ENCODE measurements at regions not wholly inside any gene's neighbourhood (a gene's known extent, or its start where the extent isn't known, plus 50 kb on each side); places are given as distances from the start of the nearest gene placed in this dataset.
"Not testable (repeated sequence)": the region's sequence is repeated elsewhere in the genome, so short reads cannot be mapped to it uniquely, and the experiment has no call there.

GRCh38 chr12:126953365-126953889 lies 1313.5 kb upstream of the TMEM132C start:
- no peak for DNase-seq (ENCODE audit: low read depth in 3 of 3, low spot score in 2 of 3)

GRCh38 chr12:126960221-126960620 lies 1306.7 kb upstream of the TMEM132C start:
- DNase-seq (ENCODE audit: low read depth in 3 of 3, low spot score in 2 of 3): no peak

GRCh38 chr12:126960709-126961108 lies 1306.3 kb upstream of the TMEM132C start:
- DNase-seq (ENCODE audit: low read depth in 3 of 3, low spot score in 2 of 3): no peak

- no peak for DNase-seq (ENCODE audit: low read depth in 3 of 3, low spot score in 2 of 3)
These were observed 1303.1 kb upstream of the TMEM132C start for GRCh38 chr12:126963825-126964224.

- no peak for DNase-seq (ENCODE audit: low read depth in 3 of 3, low spot score in 2 of 3)
These were observed 1300.5 kb upstream of the TMEM132C start for GRCh38 chr12:126966498-126966897.

- DNase-seq (ENCODE audit: low read depth in 3 of 3, low spot score in 2 of 3): no peak
These were observed 1299.8 kb upstream of the TMEM132C start for GRCh38 chr12:126967152-126967551.

- DNase-seq (ENCODE audit: low read depth in 3 of 3, low spot score in 2 of 3): no peak
These were observed 1292.2 kb upstream of the TMEM132C start for GRCh38 chr12:126974779-126975178.

GRCh38 chr12:126976579-126976978 lies 1290.4 kb upstream of the TMEM132C start:
- no peak for DNase-seq (ENCODE audit: low read depth in 3 of 3, low spot score in 2 of 3)

- not testable (repeated sequence) for DNase-seq (ENCODE audit: low read depth in 3 of 3, low spot score in 2 of 3)
These were observed 1287.4 kb upstream of the TMEM132C start for GRCh38 chr12:126979564-126979963.

GRCh38 chr12:126982707-126983106 lies 1284.3 kb upstream of the TMEM132C start:
- no peak for DNase-seq (ENCODE audit: low read depth in 3 of 3, low spot score in 2 of 3)

- not testable (repeated sequence) for DNase-seq (ENCODE audit: low read depth in 3 of 3, low spot score in 2 of 3)
These were observed 1283.2 kb upstream of the TMEM132C start for GRCh38 chr12:126983735-126984134.

GRCh38 chr12:126985663-126986062 lies 1281.3 kb upstream of the TMEM132C start:
- DNase-seq (ENCODE audit: low read depth in 3 of 3, low spot score in 2 of 3): not testable (repeated sequence)

GRCh38 chr12:126989532-126989931 lies 1277.4 kb upstream of the TMEM132C start:
- no peak for DNase-seq (ENCODE audit: low read depth in 3 of 3, low spot score in 2 of 3)

- no peak for DNase-seq (ENCODE audit: low read depth in 3 of 3, low spot score in 2 of 3)
These were observed 1273.1 kb upstream of the TMEM132C start for GRCh38 chr12:126993898-126994297.

- DNase-seq (ENCODE audit: low read depth in 3 of 3, low spot score in 2 of 3): no peak
These were observed 1272.4 kb upstream of the TMEM132C start for GRCh38 chr12:126994599-126994998.

- DNase-seq (ENCODE audit: low read depth in 3 of 3, low spot score in 2 of 3): no peak
These were observed 1268.9 kb upstream of the TMEM132C start for GRCh38 chr12:126998031-126998430.

- DNase-seq (ENCODE audit: low read depth in 3 of 3, low spot score in 2 of 3): no peak
These were observed 1268.2 kb upstream of the TMEM132C start for GRCh38 chr12:126998747-126999285.

- no peak for DNase-seq (ENCODE audit: low read depth in 3 of 3, low spot score in 2 of 3)
These were observed 1267.6 kb upstream of the TMEM132C start for GRCh38 chr12:126999352-126999751.

GRCh38 chr12:127005406-127005805 lies 1261.6 kb upstream of the TMEM132C start:
- no peak for DNase-seq (ENCODE audit: low read depth in 3 of 3, low spot score in 2 of 3)

- no peak for DNase-seq (ENCODE audit: low read depth in 3 of 3, low spot score in 2 of 3)
These were observed 1260.0 kb upstream of the TMEM132C start for GRCh38 chr12:127006972-127007371.

- no peak for DNase-seq (ENCODE audit: low read depth in 3 of 3, low spot score in 2 of 3)
These were observed 1258.1 kb upstream of the TMEM132C start for GRCh38 chr12:127008755-127009403.

- DNase-seq (ENCODE audit: low read depth in 3 of 3, low spot score in 2 of 3): no peak
These were observed 1254.9 kb upstream of the TMEM132C start for GRCh38 chr12:127012109-127012508.
